GM19035 (cell line): ENCODE measurements at regions not wholly inside any gene's neighbourhood (a gene's known extent, or its start where the extent isn't known, plus 50 kb on each side); places are given as distances from the start of the nearest gene placed in this dataset.

Source experiments
- ATAC-seq: cut with Tn5 transposase; IDR thresholded peaks from one replicate; pipeline ENCODE4 v1.9.1; 2021; ENCODE audit not compliant: unreplicated experiment

DNA sequence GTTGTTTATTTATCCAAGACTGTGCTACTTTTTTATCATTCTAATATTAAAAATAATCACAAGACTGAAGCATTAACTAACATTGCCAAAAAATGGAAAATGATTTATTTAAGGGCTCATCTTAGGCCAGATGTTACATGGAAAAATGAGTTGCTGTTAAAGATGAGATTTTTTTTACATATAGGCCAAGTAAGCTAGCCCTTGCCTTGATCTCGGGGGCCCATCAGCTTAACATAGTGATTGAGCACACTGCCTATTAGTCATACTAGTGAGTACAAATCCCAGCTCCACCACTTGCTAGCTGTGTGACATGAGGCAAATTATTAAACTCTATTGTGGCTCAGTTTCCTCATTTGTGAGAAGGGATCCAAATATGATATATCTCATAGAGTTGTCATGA, 275.9 kb upstream of the SNX7 start:
- no peak for ATAC-seq

DNA sequence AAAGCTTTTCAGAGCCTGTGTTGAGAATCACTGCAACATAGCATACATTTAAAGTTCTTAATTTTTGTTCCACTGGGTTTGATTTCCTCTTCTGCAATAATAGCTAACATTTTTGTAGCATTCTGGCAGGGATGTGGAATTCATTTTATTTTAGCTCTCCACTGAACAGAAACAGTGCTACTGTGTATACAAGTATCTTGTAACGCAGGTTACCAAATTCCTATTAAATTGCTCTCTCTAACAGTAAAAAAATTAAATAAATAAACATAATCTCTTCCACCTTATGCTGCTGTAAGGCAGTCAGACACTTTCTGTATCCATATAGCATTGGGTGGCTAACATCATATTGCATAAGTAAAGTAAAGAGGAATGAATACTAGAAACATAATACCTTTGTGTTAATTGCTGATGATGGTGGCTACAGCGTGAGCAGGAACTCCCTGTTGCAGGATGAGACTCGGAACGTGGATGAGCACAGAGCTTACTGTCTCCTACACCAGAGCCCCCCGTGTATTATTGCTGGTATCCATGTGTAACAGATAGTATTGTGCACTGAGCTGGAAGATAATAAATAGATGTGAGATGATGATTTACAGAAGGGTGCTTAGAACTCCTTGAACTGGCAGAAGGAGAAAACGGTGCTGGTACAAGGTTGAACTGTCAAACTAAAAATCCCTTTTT, 276.9 kb upstream of the SNX7 start:
- no peak for ATAC-seq

DNA sequence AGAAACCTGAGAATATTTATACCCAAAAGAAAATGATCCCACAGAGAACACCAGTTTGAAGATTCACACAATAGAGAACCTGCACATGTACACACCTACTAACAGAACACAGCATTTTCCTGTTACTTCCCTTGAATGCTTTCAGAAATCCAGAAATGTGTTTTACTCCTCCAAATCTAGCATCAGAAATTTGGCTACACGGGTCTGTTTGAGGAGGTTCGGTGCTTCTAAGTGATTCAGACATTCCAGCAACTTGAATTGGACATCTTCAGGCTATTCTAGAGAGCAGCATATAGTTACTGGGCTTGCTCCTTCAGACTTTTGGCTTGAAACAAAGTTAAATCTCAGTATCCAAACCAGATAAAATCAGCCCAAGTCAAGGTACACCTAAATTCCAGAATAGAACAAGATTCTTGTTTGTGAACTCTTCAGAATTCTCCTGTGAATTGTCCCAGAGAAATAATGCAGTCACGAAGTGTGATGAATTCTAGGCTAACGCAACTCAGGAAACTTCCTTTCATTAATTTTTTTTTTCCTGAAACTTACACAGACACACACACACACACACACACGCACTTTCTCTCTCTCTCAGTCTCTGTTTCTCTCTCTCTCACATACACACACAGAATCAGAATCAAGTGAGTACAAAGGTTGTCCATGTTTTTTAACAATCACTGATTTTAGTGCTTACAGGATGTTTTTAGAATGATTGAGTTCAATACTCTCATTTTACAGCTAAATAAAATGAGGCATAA, 278.4 kb upstream of the SNX7 start:
- no peak for ATAC-seq

DNA sequence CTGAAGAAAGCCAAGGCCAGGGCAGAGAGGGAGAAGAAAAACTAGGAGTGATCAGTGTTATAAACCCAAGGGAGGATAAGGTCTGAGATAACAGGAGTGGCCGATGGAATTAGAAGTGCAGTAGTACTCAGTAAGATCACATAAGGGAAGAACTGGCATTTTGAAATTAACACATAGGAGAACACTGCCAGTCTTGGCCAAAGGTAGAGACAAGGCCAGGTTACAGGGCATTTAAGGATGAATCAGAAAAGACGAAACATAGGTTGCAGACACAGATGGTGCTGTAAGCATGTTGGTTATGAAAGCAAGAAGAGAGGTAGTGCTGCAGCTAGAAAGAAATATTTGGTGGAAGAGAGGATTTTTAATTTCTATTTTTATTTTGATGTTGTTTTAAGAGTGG, 278.9 kb upstream of the SNX7 start:
- no peak for ATAC-seq

DNA sequence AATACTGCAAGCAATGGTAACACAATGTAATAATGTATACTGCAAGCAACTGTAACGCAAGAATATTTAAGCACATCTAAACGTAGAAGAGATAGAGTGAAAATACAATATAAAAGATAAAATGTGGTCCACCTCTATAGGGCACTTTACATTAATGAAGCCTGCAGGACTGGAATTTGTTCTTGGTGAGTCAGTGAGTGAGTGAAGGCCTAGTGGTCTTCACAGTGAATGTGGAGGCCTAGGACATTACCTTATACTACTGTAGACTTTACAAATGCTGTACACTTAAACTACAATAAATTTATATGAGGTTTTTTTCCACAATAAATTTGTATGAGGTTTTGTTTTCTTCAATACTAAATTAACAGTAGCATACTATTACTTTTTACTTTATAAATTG, 287.4 kb upstream of the SNX7 start:
- ATAC-seq = no peak

GRCh38 chr1:98373056-98373455, 288.5 kb upstream of the SNX7 start:
- ATAC-seq = no peak

DNA sequence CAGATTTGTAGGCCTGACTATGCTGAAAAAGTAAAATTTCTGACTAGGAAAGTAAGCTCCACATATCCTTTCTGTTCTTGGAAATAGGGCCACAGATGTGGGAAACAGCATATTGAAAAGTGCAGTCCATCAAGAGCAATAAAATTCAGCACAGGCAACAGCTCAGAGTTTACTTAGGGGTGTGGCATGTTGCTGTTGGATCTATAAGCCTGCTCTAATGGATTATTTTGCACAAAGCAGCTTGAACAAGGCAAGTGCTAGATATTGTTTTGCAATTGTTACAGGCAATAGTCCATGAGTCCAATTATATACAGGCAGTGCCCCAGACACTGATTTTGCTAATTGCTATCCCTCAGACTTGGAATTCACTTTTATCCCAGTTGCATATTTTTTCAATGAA, 289.8 kb upstream of the SNX7 start:
- ATAC-seq = no peak

GRCh38 chr1:98369463-98369862, 292.1 kb upstream of the SNX7 start:
- no peak for ATAC-seq

- ATAC-seq = no peak
Measured at GRCh38 chr1:98368995-98369394, 292.5 kb upstream of the SNX7 start.

GRCh38 chr1:98367426-98367825, 294.1 kb upstream of the SNX7 start:
- ATAC-seq = no peak

- ATAC-seq = no peak
Measured at GRCh38 chr1:98366343-98366742, 295.2 kb upstream of the SNX7 start.

- no peak for ATAC-seq
Measured at GRCh38 chr1:98364544-98364943, 297.0 kb upstream of the SNX7 start.

- no peak for ATAC-seq
Measured at GRCh38 chr1:98360864-98361263, 300.7 kb upstream of the SNX7 start.

DNA sequence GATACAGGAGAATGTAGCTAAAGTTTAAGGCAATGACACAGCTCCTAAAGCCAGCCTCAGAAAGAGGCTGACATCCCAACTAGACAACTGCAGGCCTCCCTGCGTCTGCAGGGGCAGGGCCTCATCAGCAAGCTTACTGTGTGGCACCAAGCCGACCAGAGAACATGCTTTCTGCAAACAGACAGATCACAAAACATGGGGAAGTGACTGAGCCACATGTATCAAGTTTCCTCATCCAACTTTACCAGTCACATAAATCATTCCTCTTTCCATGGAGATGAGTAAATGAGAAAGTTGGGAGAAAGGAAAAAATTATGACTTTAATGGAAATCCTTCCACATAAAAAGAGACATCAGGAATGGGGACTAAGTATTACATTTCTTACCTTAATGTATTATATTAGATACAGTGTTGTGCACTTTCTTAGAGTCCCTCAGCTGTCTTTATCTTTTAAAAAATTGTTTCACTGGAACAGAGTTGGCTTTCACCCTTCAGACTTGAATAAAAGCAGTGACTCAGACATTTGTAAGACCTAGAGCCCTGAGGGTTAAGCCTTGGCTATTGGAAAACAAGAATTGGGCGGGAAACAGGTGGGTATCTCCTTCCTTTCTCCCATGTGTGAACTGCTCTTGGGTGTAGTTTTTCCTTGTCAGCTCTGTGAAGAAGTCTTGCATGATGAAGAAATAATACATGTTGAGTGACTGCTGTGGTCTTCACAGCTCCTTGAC, 305.7 kb upstream of the SNX7 start:
- no peak for ATAC-seq

GRCh38 chr1:98352378-98352777, 309.1 kb upstream of the SNX7 start:
- no peak for ATAC-seq

GRCh38 chr1:98351561-98351960, 310.0 kb upstream of the SNX7 start:
- no peak for ATAC-seq

GRCh38 chr1:98345417-98345816, 316.1 kb upstream of the SNX7 start:
- ATAC-seq = no peak

- no peak for ATAC-seq
Measured at GRCh38 chr1:98344731-98345130, 316.8 kb upstream of the SNX7 start.

GRCh38 chr1:98342566-98342965, 319.0 kb upstream of the SNX7 start:
- no peak for ATAC-seq

DNA sequence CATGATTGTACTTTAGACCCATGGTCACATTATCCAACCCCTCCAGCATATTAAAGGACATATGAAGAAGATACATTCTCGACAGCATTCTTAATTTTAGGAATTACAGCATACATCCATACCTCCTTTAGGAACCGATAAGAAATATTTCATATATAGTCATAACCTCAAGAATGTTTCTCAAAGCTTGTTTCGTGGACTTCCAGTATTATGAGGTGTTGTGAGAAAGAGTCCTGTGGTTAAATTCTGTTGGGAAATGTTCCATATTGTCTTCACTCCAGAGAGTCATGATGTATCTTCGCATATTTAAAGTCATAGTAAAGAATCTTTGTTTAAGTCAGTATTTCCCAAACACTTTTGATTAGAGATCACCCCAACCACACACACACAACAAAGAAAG, 321.0 kb upstream of the SNX7 start:
- ATAC-seq = no peak

- no peak for ATAC-seq
Measured at GRCh38 chr1:98336472-98337083, 324.9 kb upstream of the SNX7 start.

DNA sequence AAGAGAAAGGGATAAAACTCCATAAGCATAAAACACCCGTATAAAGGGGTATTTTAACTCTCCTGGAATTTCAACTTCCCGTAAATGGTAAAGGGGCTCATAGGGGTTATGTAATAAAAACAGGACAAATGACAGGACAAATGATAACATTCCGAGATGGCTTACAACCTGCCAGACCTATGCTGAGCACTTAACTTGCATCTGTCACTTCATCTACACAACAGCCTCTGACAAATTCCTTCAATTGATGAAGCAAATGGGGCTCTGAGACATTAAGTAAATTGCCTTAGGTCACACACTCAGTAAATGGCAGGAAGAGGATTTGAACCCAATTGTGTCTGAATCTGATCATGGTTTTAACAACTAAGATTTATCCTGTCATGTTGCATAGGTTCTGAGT, 327.6 kb upstream of the SNX7 start:
- no peak for ATAC-seq
